Prostate gland (tissue), 2 donors: ENCODE measurements at regions not wholly inside any gene's neighbourhood (a gene's known extent, or its start where the extent isn't known, plus 50 kb on each side); places are given as distances from the start of the nearest gene placed in this dataset.

ENCODE experiments used
- DNase-seq: peaks from one replicate; pipeline ENCODE4 v3.0.0-alpha.2; 2019; ENCODE audit warnings: low spot score
- H3K27ac ChIP-seq, 2 donors: fragments of 200-600 bp; sonication (generic); 2 replicates each; pipeline ENCODE4 v1.5.1; 2017 to 2019
- H3K27me3 ChIP-seq: fragments of 200-600 bp; sonication (generic); replicated peaks from 2 replicates; pipeline ENCODE4 v1.5.1; 2019; ENCODE audit not compliant: insufficient read depth
- H3K36me3 ChIP-seq, 2 donors: fragments of 200-600 bp; sonication (generic); 1 replicate in 1 of 2; 2 replicates in 1 of 2; pipeline versions ENCODE4 v1.5.1 to v1.8.1; 2017 to 2019
- H3K4me1 ChIP-seq: fragments of 200-600 bp; sonication (generic); replicated peaks from 2 replicates; pipeline ENCODE4 v1.5.1; 2019
- H3K4me3 ChIP-seq, 2 donors: fragments of 200-600 bp; sonication (generic); 2 replicates each; pipeline ENCODE4 v1.5.1; 2017 to 2019
- H3K9me3 ChIP-seq: fragments of 200-600 bp; sonication (generic); 2 replicates; pipeline ENCODE4 v1.5.1; 2017
- CTCF ChIP-seq, 4 experiments: fragments of 200-600 bp in 2 of 4; fragments of 450-650 bp in 2 of 4; sonication (generic) in 2 of 4; IDR thresholded peaks; 1 replicate in 3 of 4; 2 replicates in 1 of 4; pipeline ENCODE4 v1.5.1; 2016 to 2019; ENCODE audit warnings: antibody characterized with exemption in 4 of 4, mild to moderate bottlenecking in 2 of 4, moderate library complexity in 2 of 4
- POLR2A ChIP-seq: fragments of 450-650 bp; IDR thresholded peaks from one replicate; pipeline ENCODE4 v1.6.1; 2016; ENCODE audit warnings: antibody characterized with exemption, mild to moderate bottlenecking
- POLR2AphosphoS5 ChIP-seq: sonication (generic); formaldehyde crosslinking; IDR thresholded peaks from one replicate; pipeline ENCODE4 v1.6.1; 2017; ENCODE audit warnings: antibody characterized with exemption
- WGBS: methylation state at CpG from one replicate; pipeline ENCODE4 v1.1.5; 2018; 5-methylcytosine and 5-hydroxymethylcytosine counted together
- intact Hi-C: fragments of 100-400 bp; cut with DNase I; formaldehyde crosslinking; loops from one replicate; pipeline ENCODE4 v1.14.2; 2022

- WGBS, result 92% methylated on average over 5 of the region's 5 CpGs
- Histone ChIP-seq H3K27ac (no peak overlapping the region), H3K9me3 (no peaks in the 10 kb centered on the region), H3K36me3 (no peaks in the 10 kb centered on the region), H3K4me3 (no peak overlapping the region), H3K4me1 (no peaks in the 10 kb centered on the region), H3K27me3 (no peaks in the 10 kb centered on the region)
- DNase-seq, result no peak
- intact Hi-C loops, result no loop called here
- TF ChIP-seq CTCF (IDR thresholded peaks at IDR 0.05) (no peak), POLR2AphosphoS5 (no peak), POLR2A (no peak)
These were observed 596.6 kb downstream of the PTPRU start for GRCh38 chr1:29832936-29833335.

- no peak overlapping the region for H3K27ac ChIP-seq
- no peaks in the 10 kb centered on the region for H3K9me3 ChIP-seq
- no peak for DNase-seq
- H3K4me3 ChIP-seq, result no peak overlapping the region
- H3K4me1 ChIP-seq, result no peaks in the 10 kb centered on the region
- TF ChIP-seq POLR2AphosphoS5, result no peak
- TF ChIP-seq CTCF (IDR thresholded peaks at IDR 0.05), result no peak
- no peak for TF ChIP-seq POLR2A
- intact Hi-C loops, result no loop called here
- H3K27me3 ChIP-seq, result no peaks in the 10 kb centered on the region
- 76% methylated on average over 8 of the region's 8 CpGs for WGBS
- no peaks in the 10 kb centered on the region for H3K36me3 ChIP-seq
These were observed 596.1 kb downstream of the PTPRU start for GRCh38 chr1:29832471-29832870.

DNA sequence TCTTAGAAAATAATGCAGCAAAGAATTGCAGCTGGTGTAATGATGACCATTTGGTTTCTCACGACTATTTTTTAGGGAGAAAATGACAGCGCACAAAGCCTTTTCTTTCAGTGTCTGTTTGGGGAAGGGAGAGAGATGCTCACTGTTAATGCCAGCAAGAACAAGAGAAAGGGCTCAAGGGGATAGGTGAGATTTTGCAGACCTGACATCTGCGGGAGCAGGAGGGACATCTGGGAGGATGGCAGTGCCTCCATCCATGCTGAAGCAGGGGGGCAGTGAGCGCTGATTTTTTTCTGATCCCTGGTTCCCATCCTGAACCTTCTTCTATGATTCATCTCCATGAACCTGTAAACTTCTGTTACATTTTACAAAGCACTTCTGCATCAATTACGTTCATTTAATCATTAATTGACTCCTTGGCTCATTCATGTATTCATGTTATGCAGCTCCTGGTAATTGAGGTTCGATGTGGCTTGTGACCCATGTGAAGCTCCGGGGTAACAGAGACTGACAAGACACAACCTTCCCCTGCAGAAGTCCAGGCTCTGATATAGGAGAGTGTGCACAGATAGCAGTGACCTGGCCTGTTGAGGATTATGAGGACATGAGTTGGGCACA, 595.3 kb downstream of the PTPRU start:
- Histone ChIP-seq H3K27ac (no peak overlapping the region), H3K36me3 (no peaks in the 10 kb centered on the region), H3K9me3 (no peaks in the 10 kb centered on the region), H3K4me1 (no peaks in the 10 kb centered on the region), H3K4me3 (no peak overlapping the region), H3K27me3 (no peaks in the 10 kb centered on the region)
- TF ChIP-seq CTCF (IDR thresholded peaks at IDR 0.05) (no peak), POLR2AphosphoS5 (no peak), POLR2A (no peak)
- 74% methylated on average over 7 of the region's 7 CpGs for WGBS
- intact Hi-C loops, result no loop called here
- no peak for DNase-seq

DNA sequence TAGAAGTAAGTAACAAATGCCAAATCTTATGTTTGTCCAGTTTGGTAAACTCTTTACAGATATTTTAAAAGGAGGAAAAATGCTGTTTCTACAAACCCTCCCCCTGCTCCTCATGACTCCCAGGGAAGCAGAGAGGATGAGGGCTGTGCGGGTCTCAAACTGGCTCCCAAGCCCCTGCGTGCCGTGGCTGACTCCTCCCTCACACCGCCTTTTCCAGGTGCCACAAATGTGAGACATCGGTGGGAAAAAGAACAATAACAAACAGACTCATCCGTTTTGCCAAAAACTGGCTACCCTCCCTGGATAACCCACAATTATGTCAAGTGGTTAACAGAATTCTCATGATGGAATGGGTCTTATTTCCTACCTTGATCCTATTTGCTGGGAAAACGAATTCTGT, 594.6 kb downstream of the PTPRU start:
- 47% methylated on average over 7 of the region's 7 CpGs for WGBS
- no peaks in the 10 kb centered on the region for H3K36me3 ChIP-seq
- no peak overlapping the region for H3K4me3 ChIP-seq
- H3K9me3 ChIP-seq, result no peaks in the 10 kb centered on the region
- no peak overlapping the region for H3K27ac ChIP-seq
- H3K4me1 ChIP-seq, result no peaks in the 10 kb centered on the region
- TF ChIP-seq CTCF (IDR thresholded peaks at IDR 0.05) (no peak), POLR2A (no peak), POLR2AphosphoS5 (no peak)
- H3K27me3 ChIP-seq, result no peaks in the 10 kb centered on the region
- intact Hi-C loops, result no loop called here
- DNase-seq, result no peak

- TF ChIP-seq POLR2AphosphoS5 (no peak), CTCF (IDR thresholded peaks at IDR 0.05) (no peak), POLR2A (no peak)
- intact Hi-C loops, result no loop called here
- WGBS, result 44% methylated on average over 8 of the region's 8 CpGs
- Histone ChIP-seq H3K4me1 (no peaks in the 10 kb centered on the region), H3K9me3 (no peaks in the 10 kb centered on the region), H3K36me3 (no peaks in the 10 kb centered on the region), H3K27ac (no peak overlapping the region), H3K27me3 (no peaks in the 10 kb centered on the region), H3K4me3 (no peak overlapping the region)
- DNase-seq, result no peak
These were observed 594.1 kb downstream of the PTPRU start for GRCh38 chr1:29830383-29830782.
